ENCODE measurements at regions not wholly inside any gene's neighbourhood (a gene's known extent, or its start where the extent isn't known, plus 50 kb on each side); places are given as distances from the start of the nearest gene placed in this dataset.

- no peak for DNase-seq
Observed at GRCh38 chr2:144705328-144706245, 185.7 kb upstream of the ZEB2 start.

GRCh38 chr2:144704709-144705095, 184.8 kb upstream of the ZEB2 start:
- DNase-seq = no peak

- no peak for DNase-seq
Observed at GRCh38 chr2:144703852-144704708, 184.2 kb upstream of the ZEB2 start.

- DNase-seq = no peak
Observed at GRCh38 chr2:144702051-144702450, 182.1 kb upstream of the ZEB2 start.

- no peak for DNase-seq
Observed at GRCh38 chr2:144701259-144701658, 181.3 kb upstream of the ZEB2 start.

GRCh38 chr2:144698156-144698555, 178.2 kb upstream of the ZEB2 start:
- DNase-seq = no peak

GRCh38 chr2:144695657-144696056, 175.7 kb upstream of the ZEB2 start:
- no peak for DNase-seq

GRCh38 chr2:144694456-144694855, 174.5 kb upstream of the ZEB2 start:
- DNase-seq = no peak

GRCh38 chr2:144693179-144693578, 173.3 kb upstream of the ZEB2 start:
- no peak for DNase-seq

GRCh38 chr2:144692661-144693060, 172.7 kb upstream of the ZEB2 start:
- no peak for DNase-seq

GRCh38 chr2:144690771-144691170, 170.9 kb upstream of the ZEB2 start:
- no peak for DNase-seq

- DNase-seq = no peak
Observed at GRCh38 chr2:144686518-144687215, 166.7 kb upstream of the ZEB2 start.

- no peak for DNase-seq
Observed at GRCh38 chr2:144683966-144684365, 164.0 kb upstream of the ZEB2 start.

- DNase-seq = no peak
Observed at GRCh38 chr2:144683107-144683753, 163.3 kb upstream of the ZEB2 start.

- DNase-seq = no peak
Observed at GRCh38 chr2:144682248-144682647, 162.3 kb upstream of the ZEB2 start.

GRCh38 chr2:144681389-144681788, 161.5 kb upstream of the ZEB2 start:
- DNase-seq = no peak

GRCh38 chr2:144679942-144680341, 160.0 kb upstream of the ZEB2 start:
- DNase-seq = no peak

GRCh38 chr2:144678736-144679135, 158.8 kb upstream of the ZEB2 start:
- no peak for DNase-seq

GRCh38 chr2:144675731-144676130, 155.8 kb upstream of the ZEB2 start:
- DNase-seq = no peak

GRCh38 chr2:144675331-144675730, 155.4 kb upstream of the ZEB2 start:
- DNase-seq = no peak

GRCh38 chr2:144674071-144674470, 154.2 kb upstream of the ZEB2 start:
- DNase-seq = no peak

- no peak for DNase-seq
Observed at GRCh38 chr2:144673456-144673855, 153.5 kb upstream of the ZEB2 start.
